ENCODE measurements at regions not wholly inside any gene's neighbourhood (a gene's known extent, or its start where the extent isn't known, plus 50 kb on each side); places are given as distances from the start of the nearest gene placed in this dataset.

- TF ChIP-seq CTCF (IDR thresholded peaks at IDR 0.05; ENCODE audit: control insufficient read depth, insufficient read depth, low read depth, low read length, missing control alignments), result no peak
Measured at GRCh38 chr2:66301767-66302140, 133.2 kb upstream of the MEIS1 start.

GRCh38 chr2:66301022-66301766 lies 133.7 kb upstream of the MEIS1 start:
- no peak for DNase-seq (ENCODE audit: low read depth)
- no peak for TF ChIP-seq CTCF (IDR thresholded peaks at IDR 0.05; ENCODE audit: control insufficient read depth, insufficient read depth, low read depth, low read length, missing control alignments)
- no peak overlapping the region for H3K4me3 ChIP-seq (ENCODE audit: control insufficient read depth, low read depth, low read length)

More at GRCh38 chr2:66301767-66302140, 133.2 kb upstream of the MEIS1 start:
- no peak for DNase-seq (ENCODE audit: low read depth)
- no peak overlapping the region for H3K4me3 ChIP-seq (ENCODE audit: control insufficient read depth, low read depth, low read length)

- no peak for DNase-seq (ENCODE audit: low read depth)
- TF ChIP-seq CTCF (IDR thresholded peaks at IDR 0.05; ENCODE audit: control insufficient read depth, insufficient read depth, low read depth, low read length, missing control alignments), result no peak
- no peak overlapping the region for H3K4me3 ChIP-seq (ENCODE audit: control insufficient read depth, low read depth, low read length)
Measured at GRCh38 chr2:66283787-66284186, 151.1 kb upstream of the MEIS1 start.

GRCh38 chr2:66281980-66282379 lies 152.9 kb upstream of the MEIS1 start:
- no peak overlapping the region for H3K4me3 ChIP-seq (ENCODE audit: control insufficient read depth, low read depth, low read length)
- no peak for TF ChIP-seq CTCF (IDR thresholded peaks at IDR 0.05; ENCODE audit: control insufficient read depth, insufficient read depth, low read depth, low read length, missing control alignments)
- DNase-seq (ENCODE audit: low read depth), result no peak

- DNase-seq (ENCODE audit: low read depth), result no peak
- no peak for TF ChIP-seq CTCF (IDR thresholded peaks at IDR 0.05; ENCODE audit: control insufficient read depth, insufficient read depth, low read depth, low read length, missing control alignments)
- no peak overlapping the region for H3K4me3 ChIP-seq (ENCODE audit: control insufficient read depth, low read depth, low read length)
Measured at GRCh38 chr2:66279024-66279423, 155.9 kb upstream of the MEIS1 start.

- no peak overlapping the region for H3K4me3 ChIP-seq (ENCODE audit: control insufficient read depth, low read depth, low read length)
- no peak for TF ChIP-seq CTCF (IDR thresholded peaks at IDR 0.05; ENCODE audit: control insufficient read depth, insufficient read depth, low read depth, low read length, missing control alignments)
- no peak for DNase-seq (ENCODE audit: low read depth)
Measured at GRCh38 chr2:66275984-66276383, 158.9 kb upstream of the MEIS1 start.
